Suppressor macrophage treated with lipopolysaccharide for 1 hour (primary cell): ENCODE measurements at regions not wholly inside any gene's neighbourhood (a gene's known extent, or its start where the extent isn't known, plus 50 kb on each side); places are given as distances from the start of the nearest gene placed in this dataset.

Experiments
- DNase-seq, 3 donors: peaks; one replicate each; pipeline ENCODE4 v3.0.0-alpha.2; 2020 to 2022

GRCh38 chr11:128215238-128215882 lies 372.0 kb downstream of the ETS1 start:
- DNase-seq = no peak

GRCh38 chr11:128214263-128214662 lies 373.1 kb downstream of the ETS1 start:
- DNase-seq = no peak

DNA sequence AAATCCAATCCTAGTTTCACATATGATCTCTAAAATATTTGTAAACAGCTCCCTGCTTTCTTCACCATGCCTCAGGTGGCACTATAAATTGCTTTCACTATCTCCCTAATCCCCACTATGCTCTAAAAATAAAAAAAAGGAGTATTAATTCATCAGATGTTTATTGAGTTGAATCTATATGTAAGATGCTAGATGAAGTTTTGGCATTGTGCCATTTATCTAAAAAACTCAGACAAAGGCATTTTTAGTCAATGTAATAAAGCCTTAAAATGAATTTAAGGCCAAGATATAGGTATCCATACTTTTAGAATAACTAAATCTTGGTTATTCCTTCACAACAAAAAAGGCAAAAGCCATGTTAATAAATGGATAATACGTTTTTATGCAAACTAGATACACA lies 373.9 kb downstream of the ETS1 start:
- no peak for DNase-seq

DNA sequence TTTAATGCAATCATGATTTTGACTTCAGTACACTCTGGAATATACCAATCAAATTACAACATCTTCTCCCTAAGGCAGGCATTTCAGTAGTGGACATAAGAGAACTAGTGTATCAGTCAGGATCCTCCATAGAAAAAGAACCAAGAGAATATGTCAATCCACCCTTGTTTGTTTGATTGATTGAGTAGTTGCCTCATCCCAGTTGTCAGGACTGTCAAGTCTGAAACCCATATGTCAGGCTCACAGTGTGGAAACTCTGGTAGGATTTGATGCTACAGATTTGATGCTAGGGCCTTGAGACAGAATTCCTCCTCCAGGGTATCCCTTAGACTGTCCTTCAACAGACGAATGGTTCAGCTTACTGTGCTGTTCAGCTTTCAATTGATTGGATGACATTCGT lies 375.0 kb downstream of the ETS1 start:
- no peak for DNase-seq

DNA sequence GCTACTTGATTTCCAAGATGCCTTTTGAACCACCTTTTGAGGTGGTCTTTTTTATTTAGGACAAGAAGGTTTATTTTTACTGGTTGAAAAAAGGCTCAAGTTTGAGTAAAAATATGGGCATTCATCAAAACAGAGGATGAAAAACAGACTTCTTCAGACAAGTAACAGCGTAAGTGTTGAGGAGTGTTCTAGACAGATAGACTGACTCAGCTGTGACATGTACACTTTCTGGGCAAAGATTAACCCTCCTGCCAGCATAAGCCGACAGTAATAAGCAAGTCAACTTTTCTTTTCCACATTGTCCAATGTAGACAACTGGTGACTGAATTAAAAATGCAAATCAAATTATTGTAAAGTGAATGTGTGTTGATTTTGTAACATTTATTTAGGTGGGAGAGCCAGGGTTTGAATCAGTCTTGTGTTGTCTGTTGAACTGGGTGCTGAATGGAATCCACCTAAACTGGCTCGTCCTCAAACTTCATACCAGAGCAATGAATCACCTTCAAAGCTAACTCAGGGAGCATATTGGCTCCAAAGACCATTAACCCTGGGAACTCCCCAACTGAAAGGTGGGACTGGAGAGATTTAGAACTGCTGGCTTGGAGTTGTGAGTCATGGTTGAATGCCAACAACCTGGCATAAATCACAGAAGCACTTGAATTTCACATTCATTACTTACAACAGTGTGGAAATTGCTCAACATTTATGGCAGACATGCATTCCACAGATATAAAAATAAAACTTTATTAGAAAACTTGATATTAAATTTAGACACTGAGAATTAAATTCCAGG lies 377.0 kb downstream of the ETS1 start:
- DNase-seq = peak in 2 of 3 donors; percentile 16 to 27

- DNase-seq = no peak
Observed at GRCh38 chr11:128209138-128209435, 378.3 kb downstream of the ETS1 start.

GRCh38 chr11:128208329-128209137 lies 378.8 kb downstream of the ETS1 start:
- DNase-seq = no peak

DNA sequence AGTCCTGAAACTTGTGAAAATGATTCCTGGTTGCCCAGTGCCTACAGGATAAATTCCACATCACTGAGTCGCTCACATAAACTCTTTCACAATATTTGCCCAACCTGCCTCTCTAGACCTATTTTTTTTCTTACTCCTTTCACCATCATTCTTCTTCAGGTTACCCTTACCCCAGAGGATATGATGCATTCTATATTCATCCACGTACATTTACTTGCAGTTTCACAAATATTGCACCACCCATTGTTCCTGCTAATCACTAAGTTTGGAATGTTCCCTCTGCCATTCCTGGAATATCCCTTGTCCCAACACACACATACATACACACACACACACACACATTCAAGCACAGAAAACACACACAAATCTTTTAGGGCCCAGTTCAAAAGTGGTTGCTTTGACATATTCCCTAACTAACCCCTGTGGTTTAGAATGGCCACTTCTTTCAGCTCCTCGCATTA lies 379.5 kb downstream of the ETS1 start:
- DNase-seq = no peak

- no peak for DNase-seq
Observed at GRCh38 chr11:128206461-128206860, 380.9 kb downstream of the ETS1 start.

- DNase-seq = no peak
Observed at GRCh38 chr11:128205796-128206195, 381.6 kb downstream of the ETS1 start.

DNA sequence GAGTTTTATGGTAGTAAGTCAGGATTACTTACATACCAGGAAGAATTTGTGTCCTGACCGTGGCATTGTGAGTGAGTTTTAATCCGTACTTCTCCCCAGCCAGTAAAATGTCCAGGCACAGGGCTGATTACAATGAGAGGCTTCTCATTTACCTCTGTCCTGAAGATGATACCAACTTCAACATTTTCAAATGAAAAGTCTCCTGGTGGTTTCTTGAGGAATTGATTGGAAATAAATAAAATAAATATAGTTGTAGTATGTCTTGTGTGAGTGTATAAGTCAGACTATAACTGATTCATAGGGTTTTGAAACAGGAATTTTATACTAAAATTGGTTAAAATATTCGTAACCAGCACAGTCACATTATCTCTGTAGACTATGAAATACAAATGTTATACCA lies 382.5 kb downstream of the ETS1 start:
- DNase-seq = no peak

- peak in 1 of 3 donors; percentile 14 for DNase-seq
Observed at GRCh38 chr11:128201801-128202200, 385.6 kb downstream of the ETS1 start.

DNA sequence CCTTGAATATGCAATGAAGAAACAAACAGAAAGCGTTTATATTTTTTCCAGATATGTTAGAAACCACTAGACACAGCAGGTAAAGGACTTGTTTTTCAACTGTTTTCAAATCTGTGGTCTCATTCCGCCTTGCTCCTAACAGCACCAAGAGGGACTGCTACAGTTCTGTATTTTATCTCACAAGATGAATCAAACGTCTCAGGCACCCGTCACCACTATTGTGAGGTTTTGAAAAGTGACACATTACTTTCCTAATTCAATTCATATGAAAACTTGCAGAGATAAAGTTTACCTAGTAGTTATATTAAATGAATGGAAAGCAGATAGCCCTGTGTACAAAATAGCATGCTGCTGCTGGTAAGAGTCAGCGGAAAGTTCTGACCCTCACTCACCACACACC lies 386.3 kb downstream of the ETS1 start:
- no peak for DNase-seq

DNA sequence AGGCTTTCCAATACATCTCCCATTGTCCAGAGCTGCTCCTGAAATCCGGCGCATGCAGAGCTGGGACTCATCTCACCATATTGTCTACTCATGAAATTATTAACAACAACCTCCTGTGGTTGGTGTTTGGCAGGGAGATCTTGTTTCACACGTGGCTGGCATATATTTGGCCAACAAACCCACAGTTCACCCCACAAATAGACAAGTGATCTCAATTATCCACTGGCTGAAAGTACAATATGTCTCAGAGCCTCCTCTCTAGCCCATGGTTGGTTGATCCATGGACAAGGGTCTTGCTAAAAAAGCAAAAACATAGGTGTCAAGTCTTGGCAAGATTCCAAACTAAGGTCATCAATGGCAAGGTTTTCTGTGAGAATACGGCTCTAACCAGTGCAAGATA lies 386.9 kb downstream of the ETS1 start:
- no peak for DNase-seq

- DNase-seq = no peak
Observed at GRCh38 chr11:128198216-128198772, 389.1 kb downstream of the ETS1 start.

DNA sequence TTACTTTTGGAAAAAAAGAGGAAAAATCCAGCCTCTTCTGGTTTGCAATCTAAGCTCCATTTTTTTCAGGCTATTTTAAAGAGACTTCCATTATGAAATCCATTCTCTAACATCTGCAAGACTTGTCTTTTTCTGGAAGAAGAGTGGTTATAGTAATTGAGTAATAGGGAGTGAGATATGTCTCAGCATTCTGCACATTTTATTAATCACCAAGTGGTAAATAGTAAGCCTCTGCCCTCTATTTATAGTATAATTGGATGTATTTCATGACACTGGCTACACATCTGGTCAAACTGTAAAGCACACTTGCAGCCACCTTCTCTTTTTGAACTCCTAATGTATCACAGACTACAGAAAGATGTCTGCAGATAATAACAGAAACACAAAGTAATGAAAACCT lies 391.1 kb downstream of the ETS1 start:
- no peak for DNase-seq

GRCh38 chr11:128195756-128196155 lies 391.6 kb downstream of the ETS1 start:
- DNase-seq = no peak

- DNase-seq = peak in 2 of 3 donors; percentile 10 to 29
Observed at GRCh38 chr11:128195057-128195751, 392.2 kb downstream of the ETS1 start.

GRCh38 chr11:128194216-128194615 lies 393.1 kb downstream of the ETS1 start:
- DNase-seq = peak; percentile 13 to 36 (median 24)

DNA sequence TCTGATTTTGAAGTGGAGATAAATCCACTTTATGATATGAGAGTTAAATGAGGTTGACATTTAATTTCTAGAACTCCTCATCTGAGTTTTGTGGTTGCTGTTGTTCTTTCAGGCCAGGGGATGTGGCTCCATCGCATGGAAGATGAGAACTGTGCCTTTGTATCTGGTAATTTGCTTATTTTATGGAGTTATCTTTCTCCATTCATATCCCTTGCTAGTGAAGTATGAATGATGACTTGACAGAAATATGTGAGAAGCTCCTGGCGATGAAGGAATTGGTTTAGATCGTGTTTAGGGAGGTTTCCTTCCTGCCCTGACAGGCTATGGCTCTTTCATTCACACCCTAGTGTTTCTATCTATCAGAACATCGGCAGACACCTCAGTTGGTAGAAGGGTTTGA lies 393.7 kb downstream of the ETS1 start:
- no peak for DNase-seq

- no peak for DNase-seq
Observed at GRCh38 chr11:128190312-128190711, 397.0 kb downstream of the ETS1 start.

GRCh38 chr11:128189823-128190222 lies 397.5 kb downstream of the ETS1 start:
- DNase-seq = no peak
